ENCODE measurements at regions not wholly inside any gene's neighbourhood (a gene's known extent, or its start where the extent isn't known, plus 50 kb on each side); places are given as distances from the start of the nearest gene placed in this dataset.

- no peak for TF ChIP-seq CTCF (IDR thresholded peaks at IDR 0.05; ENCODE audit: insufficient read depth, low read depth, low read length)
- DNase-seq (ENCODE audit: low read depth), result no peak
- H3K4me3 ChIP-seq (ENCODE audit: low read depth, low read length), result no peak overlapping the region
These were observed 74.7 kb upstream of the WNT11 start for GRCh38 chr11:76280882-76281557.

- no peak for TF ChIP-seq CTCF (IDR thresholded peaks at IDR 0.05; ENCODE audit: insufficient read depth, low read depth, low read length)
- DNase-seq (ENCODE audit: low read depth), result no peak
These were observed 74.0 kb upstream of the WNT11 start for GRCh38 chr11:76280151-76280881.

GRCh38 chr11:76279646-76280045 lies 73.3 kb upstream of the WNT11 start:
- H3K4me3 ChIP-seq (ENCODE audit: low read depth, low read length), result no peak overlapping the region
- TF ChIP-seq CTCF (IDR thresholded peaks at IDR 0.05; ENCODE audit: insufficient read depth, low read depth, low read length), result no peak
- no peak for DNase-seq (ENCODE audit: low read depth)

More at GRCh38 chr11:76280151-76280881, 74.0 kb upstream of the WNT11 start:
- no peak overlapping the region for H3K4me3 ChIP-seq (ENCODE audit: low read depth, low read length)

GRCh38 chr11:76279038-76279437 lies 72.7 kb upstream of the WNT11 start:
- no peak for TF ChIP-seq CTCF (IDR thresholded peaks at IDR 0.05; ENCODE audit: insufficient read depth, low read depth, low read length)
- no peak for DNase-seq (ENCODE audit: low read depth)

GRCh38 chr11:76278526-76278925 lies 72.2 kb upstream of the WNT11 start:
- no peak for DNase-seq (ENCODE audit: low read depth)
- no peak for TF ChIP-seq CTCF (IDR thresholded peaks at IDR 0.05; ENCODE audit: insufficient read depth, low read depth, low read length)
- no peak overlapping the region for H3K4me3 ChIP-seq (ENCODE audit: low read depth, low read length)

More at GRCh38 chr11:76279038-76279437, 72.7 kb upstream of the WNT11 start:
- no peak overlapping the region for H3K4me3 ChIP-seq (ENCODE audit: low read depth, low read length)

GRCh38 chr11:76277298-76278175 lies 71.2 kb upstream of the WNT11 start:
- H3K4me3 ChIP-seq (ENCODE audit: low read depth, low read length), result no peak overlapping the region
- DNase-seq (ENCODE audit: low read depth), result no peak
- TF ChIP-seq CTCF (IDR thresholded peaks at IDR 0.05; ENCODE audit: insufficient read depth, low read depth, low read length), result no peak
